Prostate gland (tissue), 2 donors: ENCODE measurements at regions not wholly inside any gene's neighbourhood (a gene's known extent, or its start where the extent isn't known, plus 50 kb on each side); places are given as distances from the start of the nearest gene placed in this dataset.

Experiments used
- POLR2A ChIP-seq: fragments of 450-650 bp; IDR thresholded peaks from one replicate; pipeline ENCODE4 v1.6.1; 2016; ENCODE audit warnings: antibody characterized with exemption, mild to moderate bottlenecking
- POLR2AphosphoS5 ChIP-seq: sonication (generic); formaldehyde crosslinking; IDR thresholded peaks from one replicate; pipeline ENCODE4 v1.6.1; 2017; ENCODE audit warnings: antibody characterized with exemption
- TF ChIP-seq, protein P1 (sequence below), 4 experiments: fragments of 200-600 bp in 2 of 4; fragments of 450-650 bp in 2 of 4; sonication (generic) in 2 of 4; IDR thresholded peaks; 1 replicate in 3 of 4; 2 replicates in 1 of 4; pipeline ENCODE4 v1.5.1; 2016 to 2019; ENCODE audit warnings: antibody characterized with exemption in 4 of 4, mild to moderate bottlenecking in 2 of 4, moderate library complexity in 2 of 4

DNA sequence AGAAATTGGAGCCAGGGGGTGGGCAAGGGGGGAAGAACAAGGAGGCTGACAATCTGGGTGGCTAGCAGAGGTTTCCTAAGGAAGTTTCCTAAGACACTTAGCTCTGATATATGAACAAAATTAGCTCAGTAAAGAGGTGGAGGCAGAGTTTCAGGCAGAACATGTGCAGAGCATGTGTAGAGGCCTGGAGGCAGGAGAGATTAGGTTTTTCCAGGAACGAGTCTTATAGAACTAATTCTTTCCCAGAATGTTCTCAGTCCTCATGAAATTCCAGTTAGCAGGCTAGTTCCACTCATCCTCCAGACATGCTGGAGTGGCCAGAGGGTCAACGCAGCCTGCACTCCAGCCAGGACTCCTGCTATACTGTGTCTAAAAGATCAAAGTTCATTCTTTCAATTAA, 184.7 kb downstream of the LACC1 start:
- TF ChIP-seq, protein P1, sequence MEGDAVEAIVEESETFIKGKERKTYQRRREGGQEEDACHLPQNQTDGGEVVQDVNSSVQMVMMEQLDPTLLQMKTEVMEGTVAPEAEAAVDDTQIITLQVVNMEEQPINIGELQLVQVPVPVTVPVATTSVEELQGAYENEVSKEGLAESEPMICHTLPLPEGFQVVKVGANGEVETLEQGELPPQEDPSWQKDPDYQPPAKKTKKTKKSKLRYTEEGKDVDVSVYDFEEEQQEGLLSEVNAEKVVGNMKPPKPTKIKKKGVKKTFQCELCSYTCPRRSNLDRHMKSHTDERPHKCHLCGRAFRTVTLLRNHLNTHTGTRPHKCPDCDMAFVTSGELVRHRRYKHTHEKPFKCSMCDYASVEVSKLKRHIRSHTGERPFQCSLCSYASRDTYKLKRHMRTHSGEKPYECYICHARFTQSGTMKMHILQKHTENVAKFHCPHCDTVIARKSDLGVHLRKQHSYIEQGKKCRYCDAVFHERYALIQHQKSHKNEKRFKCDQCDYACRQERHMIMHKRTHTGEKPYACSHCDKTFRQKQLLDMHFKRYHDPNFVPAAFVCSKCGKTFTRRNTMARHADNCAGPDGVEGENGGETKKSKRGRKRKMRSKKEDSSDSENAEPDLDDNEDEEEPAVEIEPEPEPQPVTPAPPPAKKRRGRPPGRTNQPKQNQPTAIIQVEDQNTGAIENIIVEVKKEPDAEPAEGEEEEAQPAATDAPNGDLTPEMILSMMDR (IDR thresholded peaks at IDR 0.05): no peak
- TF ChIP-seq POLR2AphosphoS5 (no peak), POLR2A (no peak)
